Psoas muscle (tissue), 7 donors: ENCODE measurements at regions not wholly inside any gene's neighbourhood (a gene's known extent, or its start where the extent isn't known, plus 50 kb on each side); places are given as distances from the start of the nearest gene placed in this dataset.
"Not testable (repeated sequence)": the region's sequence is repeated elsewhere in the genome, so short reads cannot be mapped to it uniquely, and the experiment has no call there.

Source experiments
- ATAC-seq, 4 donors: fragments of 200-7000 bp; cut with Tn5 transposase; one replicate each; pipeline ENCODE4 v1.9.1; 2020; ENCODE audit warnings: moderate library complexity in 3 of 4, mild to moderate bottlenecking in 2 of 4
- DNase-seq, 2 donors: peaks; one replicate each; pipeline ENCODE4 v3.0.0-alpha.2; 2020
- H3K27ac ChIP-seq: fragments of 200-600 bp; one replicate; pipeline ENCODE4 v1.8.0; 2022
- H3K27me3 ChIP-seq, 3 donors: fragments of 200-600 bp in 1 of 3; one replicate each; pipeline versions ENCODE4 v1.6.1 to v1.8.0; 2013 to 2022; ENCODE audit warnings: low read length in 2 of 3, mild to moderate bottlenecking in 2 of 3, moderate library complexity in 1 of 3; ENCODE audit not compliant: insufficient read depth in 3 of 3
- H3K36me3 ChIP-seq, 2 donors: fragments of 200-600 bp in 1 of 2; one replicate each; pipeline versions ENCODE4 v1.6.1 to v1.8.0; 2013 to 2022; ENCODE audit warnings: low read depth in 1 of 2, mild to moderate bottlenecking in 1 of 2, moderate library complexity in 1 of 2; ENCODE audit not compliant: insufficient read depth in 1 of 2
- H3K4me1 ChIP-seq: fragments of 200-600 bp; one replicate; pipeline ENCODE4 v1.8.0; 2022
- H3K4me3 ChIP-seq: fragments of 200-600 bp; one replicate; pipeline ENCODE4 v1.8.0; 2022; ENCODE audit warnings: mild to moderate bottlenecking
- H3K9me3 ChIP-seq: fragments of 200-600 bp; one replicate; pipeline ENCODE4 v1.8.0; 2022
- WGBS, 3 donors: extraction: QIAGEN DNeasy Blood & Tissue Kit; methylation state at CpG; one replicate each; pipeline versions ENCODE4 v1.1.6 to v1.1.7; 2013; 5-methylcytosine and 5-hydroxymethylcytosine counted together
- intact Hi-C, 2 donors: fragments of 100-400 bp; cut with DNase I; formaldehyde crosslinking; loops; one replicate each; pipeline versions ENCODE4 v1.11.0 to v1.14.2; 2022
- TF ChIP-seq, protein P1 (sequence below): fragments of 200-600 bp; IDR thresholded peaks from one replicate; pipeline ENCODE4 v1.8.0; 2022; ENCODE audit warnings: antibody characterized with exemption
- donor health status: healthy with polysubstance abuse.
- donor health status: DM: no; HTN: no; CAD: no; lungs with moderate emphysema.
- donor health status: Bipolar disorder and iron deficiency.
- donor health status: healthy.
- donor health status: DM: yes; HTN: yes; CAD: no.
- donor health status: DM: no; HTN: no; CAD: no.
- donor health status: DM: yes; HTN: yes; CAD: no.

DNA sequence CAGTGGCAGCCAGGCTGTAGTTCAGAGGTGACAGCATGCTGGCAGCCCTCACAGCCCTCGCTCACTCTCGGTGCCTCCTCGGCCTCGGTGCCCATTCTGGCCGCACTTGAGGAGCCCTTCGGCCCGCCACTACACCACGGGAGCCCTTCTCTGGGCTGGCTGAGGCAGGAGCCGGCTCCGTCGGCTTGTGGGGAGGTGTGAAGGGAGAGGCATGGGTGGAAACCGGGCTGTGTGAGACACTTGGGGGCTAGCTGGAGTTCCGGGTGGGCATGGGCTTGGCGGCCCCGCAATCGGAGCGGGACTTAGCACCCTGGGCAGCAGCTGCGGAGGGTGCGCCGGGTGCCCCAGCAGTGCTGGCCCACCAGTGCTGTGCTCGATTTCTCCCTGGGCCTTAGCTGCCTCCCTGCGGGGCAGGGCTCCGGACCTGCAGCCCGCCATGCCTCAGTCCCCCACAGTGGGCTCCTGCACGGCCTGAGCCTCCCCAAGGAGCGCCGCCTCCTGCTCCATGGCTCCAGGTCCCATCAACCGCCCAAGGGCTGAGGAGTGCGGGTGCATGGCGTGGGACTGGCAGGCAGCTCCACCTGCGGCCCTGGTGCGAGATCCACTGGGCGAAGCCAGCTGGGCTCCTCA lies 396.8 kb downstream of the FAM72C start:
- Histone ChIP-seq H3K9me3 (no peaks in the 10 kb centered on the region), H3K36me3 (no peaks in the 10 kb centered on the region), H3K4me3 (no peak overlapping the region), H3K4me1 (no peaks in the 10 kb centered on the region), H3K27me3 (no peaks in the 10 kb centered on the region), H3K27ac (no peak overlapping the region)
- TF ChIP-seq, protein P1, sequence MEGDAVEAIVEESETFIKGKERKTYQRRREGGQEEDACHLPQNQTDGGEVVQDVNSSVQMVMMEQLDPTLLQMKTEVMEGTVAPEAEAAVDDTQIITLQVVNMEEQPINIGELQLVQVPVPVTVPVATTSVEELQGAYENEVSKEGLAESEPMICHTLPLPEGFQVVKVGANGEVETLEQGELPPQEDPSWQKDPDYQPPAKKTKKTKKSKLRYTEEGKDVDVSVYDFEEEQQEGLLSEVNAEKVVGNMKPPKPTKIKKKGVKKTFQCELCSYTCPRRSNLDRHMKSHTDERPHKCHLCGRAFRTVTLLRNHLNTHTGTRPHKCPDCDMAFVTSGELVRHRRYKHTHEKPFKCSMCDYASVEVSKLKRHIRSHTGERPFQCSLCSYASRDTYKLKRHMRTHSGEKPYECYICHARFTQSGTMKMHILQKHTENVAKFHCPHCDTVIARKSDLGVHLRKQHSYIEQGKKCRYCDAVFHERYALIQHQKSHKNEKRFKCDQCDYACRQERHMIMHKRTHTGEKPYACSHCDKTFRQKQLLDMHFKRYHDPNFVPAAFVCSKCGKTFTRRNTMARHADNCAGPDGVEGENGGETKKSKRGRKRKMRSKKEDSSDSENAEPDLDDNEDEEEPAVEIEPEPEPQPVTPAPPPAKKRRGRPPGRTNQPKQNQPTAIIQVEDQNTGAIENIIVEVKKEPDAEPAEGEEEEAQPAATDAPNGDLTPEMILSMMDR: no peak
- ATAC-seq (no peak), DNase-seq (no peak)
- intact Hi-C loops: no loop called here
- 86 to 92% (median 90%) methylated on average over 29 to 33 of the region's 33 CpGs for WGBS, 3 donors

DNA sequence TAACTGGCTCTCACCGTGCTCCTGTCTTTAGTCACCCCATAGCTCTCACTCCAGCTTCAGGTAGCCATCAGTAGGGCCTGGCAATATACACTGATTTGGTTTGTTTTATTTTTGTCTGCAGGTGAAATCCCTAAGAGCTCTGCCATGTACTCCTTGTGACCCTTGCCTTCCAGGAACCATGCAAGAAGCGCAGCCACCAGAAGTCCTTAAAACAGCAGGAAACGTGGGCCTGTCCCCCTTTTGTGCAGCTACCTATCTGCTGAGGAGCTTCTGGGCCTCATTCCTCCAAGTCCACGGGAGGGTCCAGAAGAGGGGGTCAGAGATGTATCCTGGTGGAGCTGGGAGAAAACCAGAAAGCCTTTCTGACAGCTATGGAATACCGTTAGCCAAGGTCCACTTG lies 399.1 kb downstream of the FAM72C start:
- ATAC-seq, H3K4me3 ChIP-seq, intact Hi-C loops, DNase-seq, H3K4me1 ChIP-seq, H3K27me3 ChIP-seq, H3K9me3 ChIP-seq, H3K36me3 ChIP-seq, H3K27ac ChIP-seq: not testable (repeated sequence)
- 55 to 68% (median 68%) methylated on average over 5 of the region's 5 CpGs for WGBS, 3 donors

DNA sequence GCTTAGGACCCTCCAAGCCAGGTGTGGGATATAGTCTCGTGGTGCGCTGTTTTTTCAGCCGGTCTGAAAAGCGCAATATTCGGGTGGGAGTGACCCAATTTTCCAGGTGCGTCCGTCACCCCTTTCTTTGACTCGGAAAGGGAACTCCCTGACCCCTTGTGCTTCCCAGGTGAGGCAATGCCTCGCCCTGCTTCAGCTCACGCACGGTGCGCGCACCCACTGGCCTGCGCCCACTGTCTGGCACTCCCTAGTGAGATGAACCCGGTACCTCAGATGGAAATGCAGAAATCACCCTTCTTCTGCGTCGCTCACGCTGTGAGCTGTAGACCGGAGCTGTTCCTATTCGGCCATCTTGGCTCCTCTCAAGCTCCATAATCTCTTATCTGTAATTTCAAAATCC lies 408.0 kb downstream of the FAM72C start:
- H3K27ac ChIP-seq, ATAC-seq, H3K36me3 ChIP-seq, intact Hi-C loops, H3K27me3 ChIP-seq, H3K9me3 ChIP-seq, H3K4me1 ChIP-seq, DNase-seq, H3K4me3 ChIP-seq: not testable (repeated sequence)
- WGBS, 3 donors: 49 to 64% (median 57%) methylated on average over 19 to 20 of the region's 20 CpGs

DNA sequence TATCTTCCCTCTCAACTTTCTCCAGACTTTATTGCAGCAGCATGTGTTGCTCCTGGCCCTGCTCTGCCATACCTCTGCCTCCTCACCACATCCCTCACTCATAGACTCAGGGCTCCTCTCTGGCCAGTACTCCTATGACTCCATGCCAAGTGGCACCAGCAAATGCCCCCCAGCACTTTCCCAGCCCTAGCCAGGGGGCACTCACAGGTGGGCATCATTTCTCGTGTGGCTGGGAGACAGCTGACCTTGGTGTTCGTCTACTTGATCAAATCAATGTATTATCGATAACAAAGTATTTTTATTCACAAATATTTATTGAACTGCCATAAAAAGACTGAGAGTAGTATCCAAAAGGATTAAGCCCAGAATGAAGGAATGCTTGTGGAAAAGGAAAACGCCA lies 418.2 kb downstream of the FAM72C start:
- no peaks in the 10 kb centered on the region for H3K27me3 ChIP-seq
- no peaks in the 10 kb centered on the region for H3K9me3 ChIP-seq
- DNase-seq (no peak), ATAC-seq (no peak)
- no peak overlapping the region for H3K4me3 ChIP-seq
- H3K36me3 ChIP-seq: no peaks in the 10 kb centered on the region
- H3K27ac ChIP-seq: no peak overlapping the region
- TF ChIP-seq, protein P1: no peak
- 67 to 72% (median 69%) methylated on average over 4 of the region's 4 CpGs for WGBS, 3 donors
- intact Hi-C loops: no loop called here
- H3K4me1 ChIP-seq: no peaks in the 10 kb centered on the region

DNA sequence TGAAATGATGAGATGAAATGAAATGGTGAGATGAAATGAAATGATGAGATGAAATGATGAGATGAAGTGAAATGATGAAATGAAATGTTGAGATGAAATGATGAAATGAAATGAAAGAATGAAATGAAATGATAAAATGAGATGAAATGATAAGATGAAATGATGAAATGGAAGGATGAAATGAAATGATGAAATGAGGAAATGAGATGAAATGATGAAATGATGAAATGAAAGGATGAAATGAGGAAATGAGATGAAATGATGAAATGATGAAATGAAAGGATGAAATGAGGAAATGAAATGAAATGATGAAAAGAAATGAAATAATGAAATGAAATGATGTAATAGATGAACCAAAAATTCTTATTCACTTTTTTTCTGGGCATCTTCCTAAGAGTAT lies 467.1 kb downstream of the FAM72C start:
- not testable (repeated sequence) for ATAC-seq

DNA sequence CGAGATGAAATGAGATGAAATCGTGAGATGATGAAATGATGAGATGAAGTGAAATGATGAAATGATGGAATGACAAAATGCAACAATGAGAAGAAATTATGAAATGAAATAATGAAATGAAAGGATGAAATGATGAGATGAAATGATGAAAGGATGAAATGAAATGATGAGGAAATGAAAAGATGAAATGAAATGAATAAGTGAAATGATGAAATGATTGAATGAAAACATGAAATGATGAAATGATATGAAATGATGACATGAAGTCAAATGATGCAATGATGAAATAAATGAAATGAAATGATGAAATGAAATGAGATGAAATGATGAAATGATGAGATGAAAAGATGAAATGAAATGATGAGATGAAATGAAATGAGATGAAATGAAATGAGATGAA lies 467.7 kb downstream of the FAM72C start:
- H3K27ac ChIP-seq, ATAC-seq, H3K4me1 ChIP-seq, H3K27me3 ChIP-seq, intact Hi-C loops, H3K4me3 ChIP-seq, DNase-seq, H3K9me3 ChIP-seq, H3K36me3 ChIP-seq: not testable (repeated sequence)
- no CpG with 5 or more reads among the region's 2 CpGs for WGBS, 3 donors

More for the DNA sequence above, 467.1 kb downstream of the FAM72C start:
- H3K27ac ChIP-seq, H3K27me3 ChIP-seq, H3K4me1 ChIP-seq, H3K9me3 ChIP-seq, DNase-seq, H3K36me3 ChIP-seq, intact Hi-C loops, H3K4me3 ChIP-seq: not testable (repeated sequence)

DNA sequence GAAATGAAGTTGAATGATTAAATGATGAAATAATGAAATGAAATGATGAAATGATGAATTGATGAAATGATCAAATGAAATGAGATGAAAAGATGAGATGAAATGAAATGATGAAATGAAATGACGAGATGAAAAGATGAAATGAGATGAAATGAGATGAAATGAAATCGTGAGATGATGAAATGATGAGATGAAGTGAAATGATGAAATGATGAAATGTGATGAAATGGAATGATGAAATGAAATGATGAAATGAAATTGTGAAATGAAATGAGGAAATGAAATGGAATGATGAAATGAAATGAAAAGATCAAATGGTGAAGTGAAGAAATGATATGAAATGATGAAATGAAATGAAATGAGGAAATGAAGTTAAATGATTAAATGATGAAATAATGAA lies 468.7 kb downstream of the FAM72C start:
- WGBS, 3 donors: 60 to 86% (median 75%) methylated on average over 1 of the region's 2 CpGs
- ATAC-seq, DNase-seq, H3K36me3 ChIP-seq, H3K27me3 ChIP-seq, intact Hi-C loops, H3K27ac ChIP-seq, H3K4me3 ChIP-seq, H3K4me1 ChIP-seq, H3K9me3 ChIP-seq: not testable (repeated sequence)

DNA sequence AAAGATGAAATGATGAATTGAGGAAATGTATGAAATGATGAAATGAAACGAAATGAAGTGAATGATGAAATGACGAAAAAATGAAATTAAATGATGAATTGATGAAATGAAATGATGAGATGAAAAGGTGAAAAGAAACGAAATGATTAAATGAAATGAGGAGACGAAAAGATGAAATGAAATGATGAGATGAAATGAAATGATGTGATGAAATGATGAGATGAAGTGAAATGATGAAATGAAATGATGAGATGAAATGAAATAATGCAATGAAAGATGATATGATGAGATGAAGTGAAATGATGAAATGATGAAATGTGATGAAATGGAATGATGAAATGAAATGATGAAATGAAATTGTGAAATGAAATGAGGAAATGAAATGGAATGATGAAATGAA lies 469.7 kb downstream of the FAM72C start:
- H3K4me1 ChIP-seq, H3K4me3 ChIP-seq, intact Hi-C loops, DNase-seq, ATAC-seq, H3K27ac ChIP-seq, H3K9me3 ChIP-seq, H3K36me3 ChIP-seq, H3K27me3 ChIP-seq: not testable (repeated sequence)
- WGBS, 3 donors: 62 to 70% (median 69%) methylated on average over 2 to 3 of the region's 4 CpGs

DNA sequence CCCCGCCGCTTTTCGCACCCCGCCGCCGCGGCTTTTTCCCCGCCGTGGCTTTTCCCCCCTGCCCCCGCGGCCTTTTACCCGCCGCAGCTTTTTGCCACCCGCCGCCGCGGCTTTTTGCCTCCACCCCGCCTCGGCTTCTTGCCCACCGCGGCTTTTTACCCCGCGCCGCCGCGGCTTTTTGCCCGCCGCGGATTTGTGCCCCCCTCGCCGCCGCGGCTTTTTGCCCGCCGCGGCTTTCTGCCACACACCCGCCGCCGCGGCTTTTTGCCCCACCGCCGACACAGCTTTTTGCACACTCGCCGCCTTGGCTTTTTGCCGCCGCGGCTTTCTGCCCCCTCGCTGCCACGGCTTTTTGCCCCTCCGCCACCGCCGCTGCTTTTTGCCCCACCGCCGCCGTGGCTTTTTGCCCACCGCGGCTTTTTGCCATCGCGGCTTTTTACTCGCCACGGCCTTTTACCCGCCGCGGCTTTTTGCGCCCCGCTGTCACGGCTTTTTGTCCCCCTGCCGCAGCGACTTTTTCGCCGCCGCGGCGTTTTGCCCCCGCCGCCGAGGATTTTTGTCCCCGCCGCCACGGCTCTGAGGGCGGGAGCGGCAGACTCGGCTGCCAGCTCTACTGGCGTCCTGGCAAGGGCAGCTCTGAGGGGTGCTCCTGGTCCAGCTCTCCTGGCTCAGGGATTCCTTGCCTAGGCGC lies 473.6 kb downstream of the FAM72C start:
- H3K4me3 ChIP-seq: peak overlapping the region; percentile 55
- intact Hi-C loops, H3K27ac ChIP-seq, H3K4me1 ChIP-seq, H3K27me3 ChIP-seq, H3K36me3 ChIP-seq, ATAC-seq, H3K9me3 ChIP-seq: not testable (repeated sequence)
- 1 to 2% (median 2%) methylated on average over 54 to 81 of the region's 85 CpGs for WGBS, 3 donors
- DNase-seq: peak; percentile 8 to 12
